Kasumi-1 (cell line): ENCODE measurements at regions not wholly inside any gene's neighbourhood (a gene's known extent, or its start where the extent isn't known, plus 50 kb on each side); places are given as distances from the start of the nearest gene placed in this dataset.
"Not testable (repeated sequence)": the region's sequence is repeated elsewhere in the genome, so short reads cannot be mapped to it uniquely, and the experiment has no call there.

Experiments used
- DNase-seq, 2 experiments: peaks; one replicate each; lab custom pipeline; 2025; lab: John Stamatoyannopoulos, UW

GRCh38 chr7:124247691-124248090 lies 214.8 kb upstream of the TMEM229A start:
- DNase-seq = no peak

GRCh38 chr7:124246262-124246863 lies 213.5 kb upstream of the TMEM229A start:
- no peak for DNase-seq

GRCh38 chr7:124244469-124244868 lies 211.6 kb upstream of the TMEM229A start:
- DNase-seq = not testable (repeated sequence)

GRCh38 chr7:124219681-124220080 lies 186.8 kb upstream of the TMEM229A start:
- DNase-seq = no peak

GRCh38 chr7:124208642-124209041 lies 175.8 kb upstream of the TMEM229A start:
- DNase-seq = no peak

GRCh38 chr7:124208173-124208572 lies 175.3 kb upstream of the TMEM229A start:
- DNase-seq = no peak

- DNase-seq = no peak
Measured at GRCh38 chr7:124205526-124205925, 172.7 kb upstream of the TMEM229A start.

- no peak for DNase-seq
Measured at GRCh38 chr7:124202546-124202945, 169.7 kb upstream of the TMEM229A start.

- no peak for DNase-seq
Measured at GRCh38 chr7:124201768-124202349, 169.0 kb upstream of the TMEM229A start.

- DNase-seq = no peak
Measured at GRCh38 chr7:124196519-124196918, 163.7 kb upstream of the TMEM229A start.

GRCh38 chr7:124192885-124193284 lies 160.0 kb upstream of the TMEM229A start:
- DNase-seq = no peak

GRCh38 chr7:124191713-124192112 lies 158.8 kb upstream of the TMEM229A start:
- DNase-seq = no peak

GRCh38 chr7:124191030-124191429 lies 158.2 kb upstream of the TMEM229A start:
- DNase-seq = no peak

- no peak for DNase-seq
Measured at GRCh38 chr7:124188576-124188975, 155.7 kb upstream of the TMEM229A start.

GRCh38 chr7:124187962-124188361 lies 155.1 kb upstream of the TMEM229A start:
- DNase-seq = no peak

- no peak for DNase-seq
Measured at GRCh38 chr7:124183649-124184048, 150.8 kb upstream of the TMEM229A start.

GRCh38 chr7:124179641-124180040 lies 146.8 kb upstream of the TMEM229A start:
- DNase-seq = no peak

- DNase-seq = no peak
Measured at GRCh38 chr7:124177891-124178290, 145.0 kb upstream of the TMEM229A start.

GRCh38 chr7:124171812-124172211 lies 138.9 kb upstream of the TMEM229A start:
- not testable (repeated sequence) for DNase-seq

GRCh38 chr7:124171068-124171467 lies 138.2 kb upstream of the TMEM229A start:
- DNase-seq = peak; percentile 58 to 69

GRCh38 chr7:124168616-124169015 lies 135.7 kb upstream of the TMEM229A start:
- DNase-seq = no peak

GRCh38 chr7:124162667-124163066 lies 129.8 kb upstream of the TMEM229A start:
- DNase-seq = no peak

GRCh38 chr7:124155432-124156022 lies 122.7 kb upstream of the TMEM229A start:
- DNase-seq = peak; percentile 46 to 53
